ENCODE measurements at regions not wholly inside any gene's neighbourhood (a gene's known extent, or its start where the extent isn't known, plus 50 kb on each side); places are given as distances from the start of the nearest gene placed in this dataset.

DNA sequence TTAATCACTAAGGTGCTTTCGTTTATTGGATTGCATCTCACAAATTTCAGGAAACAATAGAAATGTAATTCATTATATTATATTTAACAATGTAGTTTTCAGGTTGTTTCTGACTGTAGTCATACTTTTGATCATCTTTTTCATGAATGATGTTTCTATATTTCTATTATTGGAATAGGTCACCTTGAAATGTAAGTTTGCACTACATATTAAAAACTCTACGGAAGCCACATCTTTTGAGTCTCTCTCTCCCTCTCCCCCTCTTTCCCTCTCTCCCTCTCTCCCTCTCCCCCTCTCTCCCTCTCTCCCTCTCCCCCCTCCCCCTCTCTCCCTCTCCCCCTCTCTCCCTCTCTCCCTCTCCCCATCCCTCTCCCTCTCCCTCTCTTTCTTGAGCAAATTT lies 131.3 kb upstream of the FBXL4 start:
- H3K36me3 ChIP-seq (ENCODE audit: insufficient read depth), result no peaks in the 10 kb centered on the region
- no peak overlapping the region for H3K4me3 ChIP-seq (IDR thresholded peaks at IDR 0.05; ENCODE audit: insufficient read depth, low read depth, low read length)
- peaks cover 3% of the 10 kb centered on the region for H3K4me1 ChIP-seq (ENCODE audit: low read depth, poor library complexity, severe bottlenecking)
- TF ChIP-seq, protein P1, sequence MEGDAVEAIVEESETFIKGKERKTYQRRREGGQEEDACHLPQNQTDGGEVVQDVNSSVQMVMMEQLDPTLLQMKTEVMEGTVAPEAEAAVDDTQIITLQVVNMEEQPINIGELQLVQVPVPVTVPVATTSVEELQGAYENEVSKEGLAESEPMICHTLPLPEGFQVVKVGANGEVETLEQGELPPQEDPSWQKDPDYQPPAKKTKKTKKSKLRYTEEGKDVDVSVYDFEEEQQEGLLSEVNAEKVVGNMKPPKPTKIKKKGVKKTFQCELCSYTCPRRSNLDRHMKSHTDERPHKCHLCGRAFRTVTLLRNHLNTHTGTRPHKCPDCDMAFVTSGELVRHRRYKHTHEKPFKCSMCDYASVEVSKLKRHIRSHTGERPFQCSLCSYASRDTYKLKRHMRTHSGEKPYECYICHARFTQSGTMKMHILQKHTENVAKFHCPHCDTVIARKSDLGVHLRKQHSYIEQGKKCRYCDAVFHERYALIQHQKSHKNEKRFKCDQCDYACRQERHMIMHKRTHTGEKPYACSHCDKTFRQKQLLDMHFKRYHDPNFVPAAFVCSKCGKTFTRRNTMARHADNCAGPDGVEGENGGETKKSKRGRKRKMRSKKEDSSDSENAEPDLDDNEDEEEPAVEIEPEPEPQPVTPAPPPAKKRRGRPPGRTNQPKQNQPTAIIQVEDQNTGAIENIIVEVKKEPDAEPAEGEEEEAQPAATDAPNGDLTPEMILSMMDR (conservative IDR thresholded peaks at IDR 0.05; ENCODE audit: low read depth, low read length), result no peak
- H3K4me2 ChIP-seq, result no peak overlapping the region
- no peaks in the 10 kb centered on the region for H3K27me3 ChIP-seq (ENCODE audit: insufficient read depth, low read depth)
- no peaks in the 10 kb centered on the region for H4K20me1 ChIP-seq (ENCODE audit: insufficient read depth)
- H3K79me2 ChIP-seq (ENCODE audit: insufficient read depth, low read depth), result no peaks in the 10 kb centered on the region
- no peak overlapping the region for H3K9ac ChIP-seq
- H3K27ac ChIP-seq, result no peak overlapping the region
- no peak overlapping the region for H2AFZ ChIP-seq (ENCODE audit: low read depth)

DNA sequence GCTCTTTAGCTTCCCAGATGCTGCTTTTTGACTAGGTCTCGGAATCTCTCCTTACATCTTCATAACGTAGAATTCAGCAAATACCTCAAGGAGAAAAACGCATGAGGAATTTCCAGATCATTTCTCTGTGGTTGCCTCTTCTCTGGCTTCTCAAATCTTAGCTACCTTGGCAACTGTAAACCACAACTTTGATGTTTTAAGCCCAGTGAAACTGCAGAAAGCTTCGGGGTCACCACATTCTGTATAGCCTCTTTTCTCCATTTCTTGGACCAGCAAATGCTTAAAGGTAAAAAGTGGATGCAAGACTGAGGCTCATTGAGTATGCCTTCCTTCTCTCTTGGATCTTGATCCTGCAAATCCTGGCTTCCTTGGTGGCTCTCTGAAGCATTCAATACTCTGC lies 125.5 kb upstream of the FBXL4 start:
- Histone ChIP-seq H3K4me1 (ENCODE audit: low read depth, poor library complexity, severe bottlenecking) (peaks cover 20% of the 10 kb centered on the region), H3K4me3 (IDR thresholded peaks at IDR 0.05; ENCODE audit: insufficient read depth, low read depth, low read length) (no peak overlapping the region), H3K27me3 (ENCODE audit: insufficient read depth, low read depth) (no peaks in the 10 kb centered on the region), H3K9ac (no peak overlapping the region), H4K20me1 (ENCODE audit: insufficient read depth) (no peaks in the 10 kb centered on the region), H3K4me2 (peak overlapping the region; percentile 57; the same call in 1 of the 2 replicates), H2AFZ (ENCODE audit: low read depth) (no peak overlapping the region), H3K79me2 (ENCODE audit: insufficient read depth, low read depth) (no peaks in the 10 kb centered on the region), H3K36me3 (ENCODE audit: insufficient read depth) (no peaks in the 10 kb centered on the region), H3K27ac (no peak overlapping the region)
- TF ChIP-seq, protein P1 (conservative IDR thresholded peaks at IDR 0.05; ENCODE audit: low read depth, low read length), result no peak

DNA sequence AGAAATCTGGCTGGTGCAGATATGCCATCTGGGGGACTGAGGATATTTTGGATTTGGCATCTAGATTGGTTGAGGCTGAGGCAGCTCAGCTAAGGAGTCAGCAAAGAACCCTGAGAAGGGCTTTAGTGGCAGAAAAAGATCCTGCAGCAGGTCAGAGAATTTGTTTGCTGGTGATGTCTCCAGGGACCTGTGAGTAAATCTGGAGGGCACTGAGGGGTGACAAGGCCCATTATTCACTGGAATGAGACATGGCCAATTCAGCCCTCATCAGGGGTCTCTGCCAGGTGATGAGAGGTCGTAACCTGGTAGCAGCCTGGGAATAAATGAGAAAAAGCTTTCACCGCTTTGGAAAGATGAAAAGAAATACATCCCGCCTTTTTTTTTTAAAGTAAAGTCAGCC lies 118.3 kb upstream of the FBXL4 start:
- no peaks in the 10 kb centered on the region for H3K79me2 ChIP-seq (ENCODE audit: insufficient read depth, low read depth)
- H3K4me3 ChIP-seq (IDR thresholded peaks at IDR 0.05; ENCODE audit: insufficient read depth, low read depth, low read length), result no peak overlapping the region
- no peak overlapping the region for H2AFZ ChIP-seq (ENCODE audit: low read depth)
- TF ChIP-seq, protein P1 (conservative IDR thresholded peaks at IDR 0.05; ENCODE audit: low read depth, low read length), result no peak
- H3K27me3 ChIP-seq (ENCODE audit: insufficient read depth, low read depth), result no peaks in the 10 kb centered on the region
- no peaks in the 10 kb centered on the region for H3K36me3 ChIP-seq (ENCODE audit: insufficient read depth)
- H3K4me2 ChIP-seq, result no peak overlapping the region
- H3K4me1 ChIP-seq (ENCODE audit: low read depth, poor library complexity, severe bottlenecking), result no peaks in the 10 kb centered on the region
- H4K20me1 ChIP-seq (ENCODE audit: insufficient read depth), result no peaks in the 10 kb centered on the region
- no peak overlapping the region for H3K9ac ChIP-seq
- no peak overlapping the region for H3K27ac ChIP-seq

DNA sequence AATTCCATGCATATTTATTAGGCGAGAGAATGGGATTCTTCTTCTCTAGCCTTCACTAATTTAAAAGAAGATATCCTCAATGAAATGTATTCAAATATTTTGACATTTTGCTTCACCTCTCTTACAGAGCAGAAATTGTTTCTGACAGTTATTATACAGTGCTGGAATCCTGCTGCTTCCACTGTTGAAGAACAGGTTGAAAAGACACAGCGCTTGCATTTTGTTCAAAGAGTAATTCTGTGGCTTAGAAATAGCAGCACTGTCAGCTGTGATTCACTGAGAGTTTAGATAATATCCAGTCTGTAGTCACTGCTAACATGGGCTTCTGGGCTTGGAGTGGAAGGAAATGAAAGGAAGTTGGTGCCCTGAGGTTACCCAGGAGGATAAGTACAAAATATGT lies 117.1 kb upstream of the FBXL4 start:
- Histone ChIP-seq H3K79me2 (ENCODE audit: insufficient read depth, low read depth) (no peaks in the 10 kb centered on the region), H3K4me1 (ENCODE audit: low read depth, poor library complexity, severe bottlenecking) (no peaks in the 10 kb centered on the region), H3K4me2 (no peak overlapping the region), H4K20me1 (ENCODE audit: insufficient read depth) (no peaks in the 10 kb centered on the region), H2AFZ (ENCODE audit: low read depth) (no peak overlapping the region), H3K4me3 (IDR thresholded peaks at IDR 0.05; ENCODE audit: insufficient read depth, low read depth, low read length) (no peak overlapping the region), H3K36me3 (ENCODE audit: insufficient read depth) (no peaks in the 10 kb centered on the region), H3K27ac (no peak overlapping the region), H3K27me3 (ENCODE audit: insufficient read depth, low read depth) (no peaks in the 10 kb centered on the region), H3K9ac (no peak overlapping the region)
- TF ChIP-seq, protein P1 (conservative IDR thresholded peaks at IDR 0.05; ENCODE audit: low read depth, low read length), result no peak

All from KMS-11 (cell line).